H9 (cell line): ENCODE measurements at regions not wholly inside any gene's neighbourhood (a gene's known extent, or its start where the extent isn't known, plus 50 kb on each side); places are given as distances from the start of the nearest gene placed in this dataset.

Source experiments
- DNase-seq: peaks from one replicate; pipeline ENCODE4 v3.0.0-alpha.2; 2017
- H2AFZ ChIP-seq: one replicate; pipeline ENCODE4 v1.6.1; 2013; ENCODE audit warnings: mild to moderate bottlenecking, low read length, control low read depth, moderate library complexity
- H2AK5ac ChIP-seq: 2 replicates; pipeline ENCODE4 v1.6.1; 2013; ENCODE audit warnings: low read length, control low read depth, mixed read lengths; ENCODE audit not compliant: insufficient read length
- H2BK120ac ChIP-seq: one replicate; pipeline ENCODE4 v1.6.1; 2013; ENCODE audit warnings: low read depth, mild to moderate bottlenecking, low read length, control low read depth, inconsistent platforms; ENCODE audit not compliant: poor library complexity, severe bottlenecking
- H2BK12ac ChIP-seq: 2 replicates; pipeline ENCODE4 v1.6.1; 2013; ENCODE audit warnings: low read length, control low read depth, mixed read lengths, low read depth; ENCODE audit not compliant: insufficient read length
- H2BK15ac ChIP-seq: 2 replicates; pipeline ENCODE4 v1.6.1; 2013; ENCODE audit warnings: low read depth, low read length, control low read depth
- H2BK20ac ChIP-seq: one replicate; pipeline ENCODE4 v1.6.1; 2013; ENCODE audit warnings: low read depth, mild to moderate bottlenecking, low read length, control low read depth, inconsistent platforms; ENCODE audit not compliant: poor library complexity, severe bottlenecking
- H2BK5ac ChIP-seq: 2 replicates; pipeline ENCODE4 v1.6.1; 2013; ENCODE audit warnings: low read length, control low read depth, mixed read lengths; ENCODE audit not compliant: insufficient read length
- H3K14ac ChIP-seq: 2 replicates; pipeline ENCODE4 v1.6.1; 2013; ENCODE audit warnings: low read length, control low read depth; ENCODE audit not compliant: insufficient read depth
- H3K18ac ChIP-seq: 2 replicates; pipeline ENCODE4 v1.6.1; 2013; ENCODE audit warnings: low read depth, mild to moderate bottlenecking, mixed read lengths, low read length, control low read depth; ENCODE audit not compliant: insufficient read length
- H3K23ac ChIP-seq: 2 replicates; pipeline ENCODE4 v1.6.1; 2013; ENCODE audit warnings: low read length, control low read depth, mixed read lengths, low read depth; ENCODE audit not compliant: insufficient read length
- H3K23me2 ChIP-seq: 2 replicates; pipeline ENCODE4 v1.6.1; 2013; ENCODE audit warnings: low read depth, mild to moderate bottlenecking, mixed read lengths, low read length, control low read depth; ENCODE audit not compliant: insufficient read length, poor library complexity, severe bottlenecking
- H3K27ac ChIP-seq: 2 replicates; pipeline ENCODE4 v1.5.1; 2013; ENCODE audit warnings: low read length, control low read depth, mixed read lengths, low read depth; ENCODE audit not compliant: insufficient read length
- H3K27me3 ChIP-seq: 2 replicates; pipeline ENCODE4 v1.6.1; 2013; ENCODE audit warnings: low read length, control low read depth, inconsistent platforms; ENCODE audit not compliant: insufficient read depth
- H3K4ac ChIP-seq: 2 replicates; pipeline ENCODE4 v1.6.1; 2013; ENCODE audit warnings: low read depth, mild to moderate bottlenecking, control low read depth, inconsistent platforms, low read length, moderate library complexity
- H3K4me1 ChIP-seq: 2 replicates; pipeline ENCODE4 v1.6.1; 2013; ENCODE audit warnings: low read length, control low read depth, inconsistent platforms; ENCODE audit not compliant: insufficient read depth
- H3K4me2 ChIP-seq: 2 replicates; pipeline ENCODE4 v1.6.1; 2013; ENCODE audit warnings: low read length, control low read depth, mixed read lengths; ENCODE audit not compliant: insufficient read length, insufficient read depth
- H3K56ac ChIP-seq: 2 replicates; pipeline ENCODE4 v1.6.1; 2013; ENCODE audit warnings: low read depth, mild to moderate bottlenecking, mixed read lengths, low read length, control low read depth; ENCODE audit not compliant: insufficient read length
- H3K79me1 ChIP-seq: 2 replicates; pipeline ENCODE4 v1.6.1; 2013; ENCODE audit warnings: low read depth, mild to moderate bottlenecking, moderate library complexity, low read length, control low read depth, inconsistent platforms; ENCODE audit not compliant: insufficient read depth, poor library complexity, severe bottlenecking
- H3K79me2 ChIP-seq: 2 replicates; pipeline ENCODE4 v1.6.1; 2013; ENCODE audit warnings: low read length, control low read depth, inconsistent platforms; ENCODE audit not compliant: insufficient read depth
- H3K9ac ChIP-seq: 2 replicates; pipeline ENCODE4 v1.6.1; 2013; ENCODE audit warnings: low read length, control low read depth, mixed read lengths; ENCODE audit not compliant: insufficient read length; ENCODE audit errors: extremely low read depth
- H3K9me3 ChIP-seq: one replicate; pipeline ENCODE4 v1.6.1; 2013; ENCODE audit warnings: low read depth, low read length, inconsistent platforms; ENCODE audit not compliant: control insufficient read depth
- H3T11ph ChIP-seq: one replicate; pipeline ENCODE4 v1.6.1; 2013; ENCODE audit warnings: mild to moderate bottlenecking, low read length, control low read depth, inconsistent platforms
- H4K20me1 ChIP-seq: one replicate; pipeline ENCODE4 v1.6.1; 2013; ENCODE audit not compliant: control insufficient read depth, insufficient read length, insufficient read depth
- H4K5ac ChIP-seq: 2 replicates; pipeline ENCODE4 v1.6.1; 2013; ENCODE audit warnings: low read depth, mild to moderate bottlenecking, mixed read lengths, low read length, control low read depth; ENCODE audit not compliant: insufficient read length
- H4K8ac ChIP-seq: replicated peaks from 2 replicates; pipeline ENCODE4 v1.6.1; 2013; ENCODE audit warnings: low read length, control low read depth, mixed read lengths, low read depth; ENCODE audit not compliant: insufficient read length
- H4K91ac ChIP-seq: 2 replicates; pipeline ENCODE4 v1.6.1; 2013; ENCODE audit warnings: low read depth, mild to moderate bottlenecking, moderate library complexity, mixed read lengths, low read length, control low read depth; ENCODE audit not compliant: insufficient read length
- H3K27ac Mint-ChIP-seq, 3 experiments: 2 replicates in 2 of 3; 3 replicates in 1 of 3; pipeline ENCODE4 v1.8.0; 2020 to 2021; ENCODE audit warnings: mixed read lengths in 3 of 3, mild to moderate bottlenecking in 1 of 3, moderate library complexity in 1 of 3
- H3K27me3 Mint-ChIP-seq: 2 replicates; pipeline ENCODE4 v1.8.0; 2021; ENCODE audit warnings: low read depth, mild to moderate bottlenecking, moderate library complexity, mixed read lengths
- H3K36me3 Mint-ChIP-seq, 3 experiments: 2 replicates in 2 of 3; 3 replicates in 1 of 3; pipeline ENCODE4 v1.8.0; 2020 to 2021; ENCODE audit warnings: low read depth in 3 of 3, mixed read lengths in 3 of 3; ENCODE audit not compliant: insufficient read depth in 1 of 3
- H3K4me1 Mint-ChIP-seq, 2 experiments: 2 replicates each; pipeline ENCODE4 v1.8.0; 2020; ENCODE audit warnings: mixed read lengths in 2 of 2
- H3K4me3 Mint-ChIP-seq, 2 experiments: 2 replicates in 1 of 2; 3 replicates in 1 of 2; pipeline ENCODE4 v1.8.0; 2020 to 2021; ENCODE audit warnings: mild to moderate bottlenecking in 2 of 2, mixed read lengths in 2 of 2, moderate library complexity in 1 of 2
- H3K9me3 Mint-ChIP-seq, 2 experiments: 2 replicates in 1 of 2; 3 replicates in 1 of 2; pipeline ENCODE4 v1.8.0; 2020; ENCODE audit warnings: mild to moderate bottlenecking in 2 of 2, mixed read lengths in 2 of 2, moderate library complexity in 1 of 2
- CTCF ChIP-seq: fragments of 200-600 bp; sonication (generic); conservative IDR thresholded peaks from 3 replicates; pipeline ENCODE4 v1.8.0; 2021; ENCODE audit warnings: antibody characterized with exemption, mild to moderate bottlenecking
- WGBS: extraction: QIAGEN DNeasy Blood & Tissue Kit; methylation state at CpG from one replicate; pipeline ENCODE4 v1.1.7; 2013; ENCODE audit warnings: missing lambda C conversion rate, low lambda C conversion rate, mixed read lengths; ENCODE audit not compliant: insufficient read length; ENCODE audit errors: extremely low coverage; 5-methylcytosine and 5-hydroxymethylcytosine counted together

DNA sequence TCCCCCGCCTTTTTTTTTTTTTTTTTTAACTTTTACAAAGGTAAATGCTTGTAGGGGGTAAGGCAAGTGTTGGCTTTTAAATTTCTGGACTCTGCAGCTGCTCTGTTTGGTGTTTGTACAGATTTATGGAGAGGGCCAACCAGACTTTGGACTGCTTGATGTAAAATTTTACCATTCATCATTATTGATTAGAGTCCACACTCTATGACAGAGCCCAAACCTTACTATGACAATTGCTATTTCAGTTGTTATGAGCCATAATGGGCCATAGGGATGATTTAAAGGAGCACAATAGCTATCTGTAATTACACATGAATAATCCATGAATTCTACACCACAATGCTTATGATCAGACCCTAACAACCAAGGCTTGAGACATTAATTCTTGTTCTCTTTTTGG, 867.2 kb downstream of the NR2F1-AS1 start:
- no peak overlapping the region for H2BK20ac ChIP-seq
- H3K18ac ChIP-seq: no peak overlapping the region
- Mint-ChIP-seq H3K36me3 (no peaks in the 10 kb centered on the region), H3K27ac (no peak overlapping the region), H3K9me3 (no peaks in the 10 kb centered on the region), H3K27me3 (no peaks in the 10 kb centered on the region), H3K4me1 (peaks cover 0 to 3% of the 10 kb centered on the region in 2 experiments; a peak in 2 of 4 replicates), H3K4me3 (no peak overlapping the region)
- H2AFZ ChIP-seq: no peak overlapping the region
- no peaks in the 10 kb centered on the region for H4K20me1 ChIP-seq
- H3K23ac ChIP-seq: no peak overlapping the region
- no peaks in the 10 kb centered on the region for H3K27me3 ChIP-seq
- H3K79me2 ChIP-seq: no peaks in the 10 kb centered on the region
- no peaks in the 10 kb centered on the region for H3K79me1 ChIP-seq
- H4K5ac ChIP-seq: no peak overlapping the region
- no peak overlapping the region for H3K56ac ChIP-seq
- H2BK5ac ChIP-seq: no peak overlapping the region
- no peak overlapping the region for H2BK15ac ChIP-seq
- no peak for DNase-seq
- H3K9ac ChIP-seq: no peak overlapping the region
- H3K14ac ChIP-seq: no peak overlapping the region
- TF ChIP-seq CTCF: no peak
- no peaks in the 10 kb centered on the region for H3K23me2 ChIP-seq
- no peak overlapping the region for H3T11ph ChIP-seq
- no peaks in the 10 kb centered on the region for H3K4me1 ChIP-seq
- H2BK12ac ChIP-seq: no peak overlapping the region
- H4K8ac ChIP-seq: no peak overlapping the region
- no peak overlapping the region for H2BK120ac ChIP-seq
- H3K27ac ChIP-seq: no peak overlapping the region
- H4K91ac ChIP-seq: no peak overlapping the region
- H2AK5ac ChIP-seq: no peak overlapping the region
- H3K4me2 ChIP-seq: no peak overlapping the region
- no peaks in the 10 kb centered on the region for H3K9me3 ChIP-seq
- H3K4ac ChIP-seq: no peak overlapping the region
- no CpG with 5 or more reads among the region's 1 CpG for whole genome bisulfite sequencing
